ENCODE measurements at regions not wholly inside any gene's neighbourhood (a gene's known extent, or its start where the extent isn't known, plus 50 kb on each side); places are given as distances from the start of the nearest gene placed in this dataset.

GRCh38 chr13:90883592-90883991 is 463.9 kb upstream of the MIR17HG start:
- TF ChIP-seq, protein P1, sequence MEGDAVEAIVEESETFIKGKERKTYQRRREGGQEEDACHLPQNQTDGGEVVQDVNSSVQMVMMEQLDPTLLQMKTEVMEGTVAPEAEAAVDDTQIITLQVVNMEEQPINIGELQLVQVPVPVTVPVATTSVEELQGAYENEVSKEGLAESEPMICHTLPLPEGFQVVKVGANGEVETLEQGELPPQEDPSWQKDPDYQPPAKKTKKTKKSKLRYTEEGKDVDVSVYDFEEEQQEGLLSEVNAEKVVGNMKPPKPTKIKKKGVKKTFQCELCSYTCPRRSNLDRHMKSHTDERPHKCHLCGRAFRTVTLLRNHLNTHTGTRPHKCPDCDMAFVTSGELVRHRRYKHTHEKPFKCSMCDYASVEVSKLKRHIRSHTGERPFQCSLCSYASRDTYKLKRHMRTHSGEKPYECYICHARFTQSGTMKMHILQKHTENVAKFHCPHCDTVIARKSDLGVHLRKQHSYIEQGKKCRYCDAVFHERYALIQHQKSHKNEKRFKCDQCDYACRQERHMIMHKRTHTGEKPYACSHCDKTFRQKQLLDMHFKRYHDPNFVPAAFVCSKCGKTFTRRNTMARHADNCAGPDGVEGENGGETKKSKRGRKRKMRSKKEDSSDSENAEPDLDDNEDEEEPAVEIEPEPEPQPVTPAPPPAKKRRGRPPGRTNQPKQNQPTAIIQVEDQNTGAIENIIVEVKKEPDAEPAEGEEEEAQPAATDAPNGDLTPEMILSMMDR (IDR thresholded peaks at IDR 0.05; ENCODE audit: low read depth, low read length, poor library complexity, severe bottlenecking): no peak
- TF ChIP-seq EZH2phosphoT487 (IDR thresholded peaks at IDR 0.05; ENCODE audit: borderline replicate concordance, low read length): no peak
